ENCODE measurements at regions not wholly inside any gene's neighbourhood (a gene's known extent, or its start where the extent isn't known, plus 50 kb on each side); places are given as distances from the start of the nearest gene placed in this dataset.

- Histone ChIP-seq H3K4me3 (ENCODE audit: low read depth, low read length, poor library complexity, severe bottlenecking) (no peak overlapping the region), H3K27me3 (ENCODE audit: insufficient read depth, low read length) (no peaks in the 10 kb centered on the region), H3K79me2 (ENCODE audit: insufficient read depth, low read length) (no peaks in the 10 kb centered on the region), H3K9ac (ENCODE audit: low read length) (no peak overlapping the region), H3K27ac (ENCODE audit: low read depth, low read length, poor library complexity, severe bottlenecking) (no peak overlapping the region), H3K36me3 (ENCODE audit: insufficient read depth, low read length) (no peaks in the 10 kb centered on the region), H3K4me1 (ENCODE audit: insufficient read depth, low read length, severe bottlenecking) (no peaks in the 10 kb centered on the region), H4K20me1 (ENCODE audit: insufficient read depth, low read length) (no peaks in the 10 kb centered on the region), H3K9me3 (ENCODE audit: low read length) (no peaks in the 10 kb centered on the region), H3K9me2 (ENCODE audit: low read depth, low read length) (no peaks in the 10 kb centered on the region), H3F3A (ENCODE audit: insufficient read depth, low read length) (no peaks in the 10 kb centered on the region), H2AFZ (ENCODE audit: low read length) (no peak overlapping the region), H3K4me2 (ENCODE audit: low read length) (no peak overlapping the region)
- no peak for TF ChIP-seq EZH2 (IDR thresholded peaks at IDR 0.05; ENCODE audit: borderline replicate concordance, low read length)
- no peak for TF ChIP-seq CTCF (IDR thresholded peaks at IDR 0.05; ENCODE audit: low read length)
These were observed 272.8 kb upstream of the RORA start for GRCh38 chr15:61501815-61502389.

- H3K79me2 ChIP-seq (ENCODE audit: insufficient read depth, low read length) = no peaks in the 10 kb centered on the region
- H3K4me1 ChIP-seq (ENCODE audit: insufficient read depth, low read length, severe bottlenecking) = no peaks in the 10 kb centered on the region
- H2AFZ ChIP-seq (ENCODE audit: low read length) = no peak overlapping the region
- no peak overlapping the region for H3K9ac ChIP-seq (ENCODE audit: low read length)
- TF ChIP-seq CTCF (IDR thresholded peaks at IDR 0.05; ENCODE audit: low read length) (no peak), EZH2 (IDR thresholded peaks at IDR 0.05; ENCODE audit: borderline replicate concordance, low read length) (no peak)
- no peaks in the 10 kb centered on the region for H3F3A ChIP-seq (ENCODE audit: insufficient read depth, low read length)
- no peaks in the 10 kb centered on the region for H3K9me2 ChIP-seq (ENCODE audit: low read depth, low read length)
- H3K27me3 ChIP-seq (ENCODE audit: insufficient read depth, low read length) = no peaks in the 10 kb centered on the region
- no peaks in the 10 kb centered on the region for H4K20me1 ChIP-seq (ENCODE audit: insufficient read depth, low read length)
- H3K27ac ChIP-seq (ENCODE audit: low read depth, low read length, poor library complexity, severe bottlenecking) = no peak overlapping the region
- H3K4me2 ChIP-seq (ENCODE audit: low read length) = no peak overlapping the region
- no peaks in the 10 kb centered on the region for H3K36me3 ChIP-seq (ENCODE audit: insufficient read depth, low read length)
- no peak overlapping the region for H3K4me3 ChIP-seq (ENCODE audit: low read depth, low read length, poor library complexity, severe bottlenecking)
- H3K9me3 ChIP-seq (ENCODE audit: low read length) = no peaks in the 10 kb centered on the region
These were observed 272.0 kb upstream of the RORA start for GRCh38 chr15:61500951-61501620.

GRCh38 chr15:61500523-61500922 lies 271.4 kb upstream of the RORA start:
- no peaks in the 10 kb centered on the region for H3K36me3 ChIP-seq (ENCODE audit: insufficient read depth, low read length)
- H4K20me1 ChIP-seq (ENCODE audit: insufficient read depth, low read length) = no peaks in the 10 kb centered on the region
- H3K9me3 ChIP-seq (ENCODE audit: low read length) = no peaks in the 10 kb centered on the region
- H3K27me3 ChIP-seq (ENCODE audit: insufficient read depth, low read length) = no peaks in the 10 kb centered on the region
- H3K4me1 ChIP-seq (ENCODE audit: insufficient read depth, low read length, severe bottlenecking) = no peaks in the 10 kb centered on the region
- no peaks in the 10 kb centered on the region for H3K79me2 ChIP-seq (ENCODE audit: insufficient read depth, low read length)
- no peak overlapping the region for H3K4me2 ChIP-seq (ENCODE audit: low read length)
- no peak overlapping the region for H3K27ac ChIP-seq (ENCODE audit: low read depth, low read length, poor library complexity, severe bottlenecking)
- TF ChIP-seq CTCF (IDR thresholded peaks at IDR 0.05; ENCODE audit: low read length) (no peak), EZH2 (IDR thresholded peaks at IDR 0.05; ENCODE audit: borderline replicate concordance, low read length) (no peak)
- H3K4me3 ChIP-seq (ENCODE audit: low read depth, low read length, poor library complexity, severe bottlenecking) = no peak overlapping the region
- no peak overlapping the region for H2AFZ ChIP-seq (ENCODE audit: low read length)
- H3K9me2 ChIP-seq (ENCODE audit: low read depth, low read length) = no peaks in the 10 kb centered on the region
- H3F3A ChIP-seq (ENCODE audit: insufficient read depth, low read length) = no peaks in the 10 kb centered on the region
- H3K9ac ChIP-seq (ENCODE audit: low read length) = no peak overlapping the region
